OCI-M1 (cell line): ENCODE measurements at regions not wholly inside any gene's neighbourhood (a gene's known extent, or its start where the extent isn't known, plus 50 kb on each side); places are given as distances from the start of the nearest gene placed in this dataset.
"Not testable (repeated sequence)": the region's sequence is repeated elsewhere in the genome, so short reads cannot be mapped to it uniquely, and the experiment has no call there.

Experiments
- DNase-seq: peaks from one replicate; lab custom pipeline; 2025; lab: John Stamatoyannopoulos, UW

DNA sequence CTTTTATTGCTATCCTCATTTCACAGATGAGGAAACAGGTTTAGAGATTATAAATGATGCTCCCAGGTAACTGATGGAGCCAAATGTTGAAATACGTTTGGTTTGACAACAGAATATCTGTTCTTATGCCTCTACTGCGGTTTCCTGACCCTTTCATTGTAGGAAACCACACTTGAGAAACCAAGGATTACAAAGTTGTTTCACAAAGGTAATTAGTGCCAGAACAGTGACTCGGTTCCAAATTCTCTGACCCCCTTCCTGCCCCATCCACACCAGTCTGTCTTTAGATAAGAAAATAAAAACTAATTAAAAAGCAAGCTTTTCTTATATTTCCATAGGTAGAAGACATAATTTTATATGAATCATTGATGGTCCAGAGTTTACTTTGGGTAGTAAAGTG is 393.7 kb upstream of the MBL2 start:
- no peak for DNase-seq

GRCh38 chr10:53162856-53163255 is 390.3 kb upstream of the MBL2 start:
- DNase-seq: no peak

- no peak for DNase-seq
These were observed 388.6 kb upstream of the MBL2 start for GRCh38 chr10:53161231-53161630.

DNA sequence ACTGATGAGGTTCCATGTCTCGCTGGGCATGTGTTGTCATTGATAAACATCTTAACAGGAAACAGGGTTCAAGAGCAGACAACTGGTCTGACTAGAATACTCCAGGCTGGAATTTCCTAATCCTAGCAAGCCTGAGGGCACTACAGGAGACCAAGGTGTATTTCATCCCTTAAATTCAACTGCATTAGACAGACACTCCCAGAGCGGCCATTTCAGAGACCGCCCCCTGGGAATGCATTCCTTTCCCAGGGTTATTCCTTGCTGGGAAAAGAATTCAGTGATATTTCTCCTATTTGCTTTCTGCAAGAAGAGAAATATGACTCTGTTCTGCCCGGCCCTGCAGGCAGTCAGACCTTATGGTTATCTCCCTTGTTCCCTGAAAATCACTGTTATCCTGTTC is 383.1 kb upstream of the MBL2 start:
- not testable (repeated sequence) for DNase-seq

DNA sequence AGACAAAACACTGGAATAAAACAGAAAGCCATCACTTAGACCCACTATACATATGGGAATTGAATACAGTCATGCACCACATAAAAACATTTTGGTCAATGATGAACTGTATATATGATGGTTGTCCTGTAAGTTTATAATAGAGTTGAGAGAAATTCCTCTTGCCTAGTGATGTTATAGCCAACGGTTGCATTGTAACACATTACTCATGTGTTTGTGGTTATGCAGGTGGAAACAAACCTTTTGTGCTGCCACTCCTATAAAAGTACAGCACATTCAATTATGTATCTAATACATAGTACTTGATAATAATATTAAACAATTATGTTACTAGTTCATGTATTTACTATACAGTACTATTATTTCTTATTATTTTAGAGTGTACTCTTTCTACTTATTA is 381.2 kb upstream of the MBL2 start:
- no peak for DNase-seq

- DNase-seq: peak; percentile 14
These were observed 367.9 kb upstream of the MBL2 start for GRCh38 chr10:53140506-53140905.

DNA sequence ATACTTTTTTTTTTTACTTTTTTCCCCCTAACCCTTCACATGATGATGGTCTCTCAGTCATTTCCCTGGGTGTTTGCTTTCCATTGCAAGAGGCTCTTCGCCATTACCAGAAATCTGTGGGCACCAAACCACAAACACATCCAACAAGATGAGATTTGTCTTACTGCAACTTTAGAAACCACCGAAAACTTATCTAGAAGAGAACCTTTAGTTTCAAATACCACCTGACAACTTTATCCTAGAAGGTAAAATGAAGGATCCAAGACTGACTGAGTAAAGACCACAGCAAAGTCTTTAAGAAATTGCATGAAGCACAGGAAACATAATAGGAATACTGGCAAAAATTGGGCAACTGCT is 363.3 kb upstream of the MBL2 start:
- no peak for DNase-seq

DNA sequence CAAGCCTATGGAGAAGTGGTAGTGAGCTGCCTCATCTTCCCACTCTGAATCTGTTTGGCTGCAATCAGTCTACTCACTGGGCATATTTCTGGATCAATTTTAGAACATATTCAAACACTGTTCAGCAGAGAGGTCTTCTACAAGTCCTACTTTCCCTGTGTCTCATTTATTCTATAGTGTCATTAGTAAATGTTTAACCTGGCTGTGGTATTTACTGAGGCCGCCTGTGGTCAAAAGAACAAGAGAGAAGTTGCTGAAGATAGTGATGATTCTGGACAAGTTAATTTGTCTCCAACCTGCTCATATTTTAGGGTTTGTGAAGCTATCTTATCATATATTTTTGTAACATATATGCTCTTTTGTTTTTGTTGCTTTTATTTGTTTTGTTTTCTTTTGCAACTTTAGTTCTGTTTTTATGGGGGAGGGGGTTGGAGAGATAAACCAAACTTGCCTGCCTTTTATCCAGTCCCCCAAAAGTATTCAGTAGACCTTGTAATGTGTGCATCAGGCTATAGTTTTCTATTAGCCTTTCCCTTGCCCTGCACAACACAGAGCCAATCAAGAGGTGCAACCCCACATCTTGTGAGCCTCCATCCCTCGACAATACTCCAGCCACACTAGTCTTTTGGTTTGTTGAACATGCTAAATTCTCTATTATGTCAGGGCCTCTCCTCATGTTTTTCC is 362.8 kb upstream of the MBL2 start:
- no peak for DNase-seq

- no peak for DNase-seq
These were observed 361.5 kb upstream of the MBL2 start for GRCh38 chr10:53134050-53134449.

DNA sequence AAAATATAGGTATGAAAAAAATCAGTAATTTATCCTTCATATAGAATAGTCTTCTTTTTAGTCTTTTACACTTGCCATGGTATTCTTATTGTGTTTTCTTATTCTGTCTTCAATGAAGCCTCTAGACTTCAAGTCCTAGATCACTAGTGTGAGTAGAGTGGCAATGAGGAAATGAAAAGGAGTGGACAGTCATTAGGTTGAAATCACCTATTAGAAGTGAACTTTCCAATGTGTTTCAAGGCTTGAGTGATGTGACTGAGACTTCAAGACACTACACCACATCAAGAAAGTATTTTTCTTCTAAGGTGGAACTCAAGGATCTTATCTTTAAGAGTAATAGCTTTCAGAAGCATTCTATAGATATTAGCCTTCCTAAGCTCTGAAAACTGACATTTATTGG is 357.8 kb upstream of the MBL2 start:
- no peak for DNase-seq

GRCh38 chr10:53127686-53128085 is 355.1 kb upstream of the MBL2 start:
- DNase-seq: peak; percentile 11

DNA sequence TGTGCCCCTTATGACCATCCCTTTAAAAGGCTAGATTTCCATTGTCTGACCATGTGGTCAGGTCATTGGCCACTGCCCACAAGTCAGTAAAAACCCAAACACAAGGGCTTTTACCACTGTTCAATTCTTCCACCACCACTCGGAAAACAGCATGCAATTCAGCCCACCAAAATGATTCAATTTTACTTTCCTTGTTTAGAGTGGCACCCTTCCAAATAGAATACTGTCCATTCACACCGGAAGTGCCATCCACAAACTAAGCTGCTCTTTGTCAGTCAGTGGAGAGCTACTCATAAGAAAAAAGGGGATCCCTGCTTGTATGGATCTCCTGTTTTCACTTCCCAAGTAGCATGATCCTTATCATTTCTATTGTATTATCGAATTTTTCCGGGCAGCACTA is 350.7 kb upstream of the MBL2 start:
- DNase-seq: no peak

- no peak for DNase-seq
These were observed 349.7 kb upstream of the MBL2 start for GRCh38 chr10:53122281-53122680.

- no peak for DNase-seq
These were observed 343.1 kb upstream of the MBL2 start for GRCh38 chr10:53115660-53116059.

- peak; percentile 65 for DNase-seq
These were observed 338.9 kb upstream of the MBL2 start for GRCh38 chr10:53111529-53111928.

DNA sequence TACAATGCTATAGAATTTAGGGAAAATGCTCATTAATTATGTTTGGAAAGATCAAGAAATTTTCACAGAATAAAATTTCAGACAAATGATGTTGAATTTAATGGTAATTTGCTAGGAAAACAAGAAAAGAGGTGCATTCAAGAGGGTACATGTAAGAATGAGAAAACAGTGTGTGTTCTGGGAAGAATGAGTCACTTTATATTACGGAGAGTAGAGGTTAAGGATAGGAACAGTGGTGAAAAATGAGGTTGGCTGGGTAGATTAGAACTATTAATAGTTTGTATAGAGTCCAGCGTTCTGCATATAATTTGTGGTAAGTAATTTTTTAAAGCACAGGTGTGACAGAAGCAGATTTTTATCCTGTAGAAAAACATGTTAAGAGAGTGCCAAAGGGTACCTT is 336.7 kb upstream of the MBL2 start:
- peak; percentile 37 for DNase-seq

DNA sequence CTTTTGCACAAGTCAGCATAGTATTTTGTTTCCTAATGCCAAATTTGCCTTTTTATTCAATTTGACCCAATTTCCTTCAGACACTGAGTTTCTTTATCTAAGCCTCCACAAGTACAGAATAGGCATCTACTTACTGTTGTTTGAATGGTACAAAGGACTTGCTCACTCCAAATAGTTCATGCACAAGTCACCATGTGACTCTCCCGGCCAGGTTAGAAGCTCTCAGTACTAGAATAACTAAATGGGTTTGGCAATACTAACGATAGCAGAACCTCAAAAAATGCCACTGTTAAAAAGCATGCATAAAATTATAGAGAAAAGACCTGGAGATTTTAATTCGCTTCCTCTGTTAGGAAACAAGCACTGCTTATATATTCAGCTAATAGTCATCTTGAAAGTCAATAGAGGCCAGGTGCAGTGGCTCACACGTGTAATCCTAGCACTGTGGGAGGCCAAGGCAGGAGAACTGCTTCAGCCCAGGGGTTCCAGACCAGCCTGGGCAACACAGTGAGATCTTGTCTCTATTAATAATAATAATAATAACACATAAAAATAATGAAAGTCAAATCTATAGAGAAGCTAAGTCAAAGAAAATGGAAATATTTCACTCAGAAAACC is 335.8 kb upstream of the MBL2 start:
- DNase-seq: no peak

DNA sequence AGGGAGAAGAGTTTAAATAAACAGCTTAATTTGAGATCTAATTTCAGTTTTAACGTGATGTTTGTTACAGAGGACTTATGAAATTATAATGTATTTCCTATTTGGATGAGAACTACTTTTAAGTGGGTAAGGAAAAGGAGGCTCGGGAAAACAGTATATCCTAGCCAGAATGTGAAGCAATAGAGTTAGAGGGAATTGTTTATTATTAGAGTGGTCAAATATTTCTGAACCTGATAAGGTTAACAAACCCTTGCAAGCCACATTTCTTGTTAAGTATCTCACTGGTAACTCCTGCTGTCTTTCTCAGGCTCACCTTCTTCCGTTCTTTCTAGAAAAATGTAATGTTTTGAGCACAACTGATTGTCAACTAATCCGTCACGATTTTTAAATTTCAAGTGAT is 335.1 kb upstream of the MBL2 start:
- DNase-seq: no peak

GRCh38 chr10:53102424-53102823 is 329.8 kb upstream of the MBL2 start:
- no peak for DNase-seq

DNA sequence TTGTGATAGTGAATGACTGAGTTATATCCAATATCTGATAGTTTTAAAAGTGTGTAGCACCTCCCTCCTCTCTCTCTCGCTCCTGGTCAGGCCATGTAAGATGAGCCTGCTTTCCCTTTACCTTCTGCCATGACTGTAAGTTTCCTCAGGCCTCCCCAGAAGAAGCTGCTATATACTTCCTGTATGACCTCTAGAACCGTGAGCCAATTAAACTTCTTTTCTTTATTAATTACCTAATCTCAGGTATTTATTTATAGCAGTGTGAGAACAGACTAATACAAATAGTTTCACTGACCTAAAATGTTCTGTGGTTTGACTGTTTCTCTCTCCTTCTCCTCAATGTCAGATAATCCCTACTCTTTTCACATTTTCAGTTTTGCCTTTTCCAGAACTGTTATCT is 321.3 kb upstream of the MBL2 start:
- no peak for DNase-seq

- DNase-seq: no peak
These were observed 319.0 kb upstream of the MBL2 start for GRCh38 chr10:53091574-53091973.

DNA sequence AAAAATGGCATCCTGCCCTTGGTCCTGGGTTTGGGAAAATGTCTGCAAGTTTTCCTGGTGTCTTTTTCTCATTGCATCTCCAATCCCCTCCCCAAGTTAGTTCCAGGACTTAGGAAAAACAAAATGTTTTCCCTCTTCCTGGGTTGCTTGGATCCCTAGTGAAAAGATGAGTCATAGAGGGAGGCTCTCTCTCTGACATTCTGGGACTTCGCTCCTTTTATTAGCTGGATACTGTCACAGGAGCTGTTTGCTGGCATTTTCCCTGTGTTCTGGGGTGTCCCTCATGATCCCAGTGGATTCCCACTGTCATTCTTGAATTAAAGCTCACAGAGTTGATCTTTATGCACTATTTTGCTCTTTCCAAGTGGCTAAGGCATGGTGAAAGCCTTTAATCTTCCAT is 316.4 kb upstream of the MBL2 start:
- DNase-seq: no peak

DNA sequence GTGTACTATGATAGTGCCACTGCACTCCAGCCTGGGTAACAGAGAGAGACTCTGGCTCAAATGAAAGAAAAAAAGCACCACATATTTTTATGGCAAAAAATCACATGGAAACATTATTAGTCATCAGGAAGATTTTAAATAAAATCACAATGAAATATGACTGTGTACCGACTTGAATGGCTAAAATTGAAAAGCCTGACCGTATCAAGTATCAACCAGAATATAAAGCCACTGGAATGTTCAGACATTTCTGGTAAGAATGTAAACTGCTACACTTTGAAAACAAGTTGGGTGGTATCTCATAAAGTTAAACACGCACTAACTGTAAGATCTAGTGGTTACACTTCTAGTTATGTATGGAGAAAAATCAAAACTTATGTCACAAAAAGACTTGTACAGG is 306.7 kb upstream of the MBL2 start:
- no peak for DNase-seq

DNA sequence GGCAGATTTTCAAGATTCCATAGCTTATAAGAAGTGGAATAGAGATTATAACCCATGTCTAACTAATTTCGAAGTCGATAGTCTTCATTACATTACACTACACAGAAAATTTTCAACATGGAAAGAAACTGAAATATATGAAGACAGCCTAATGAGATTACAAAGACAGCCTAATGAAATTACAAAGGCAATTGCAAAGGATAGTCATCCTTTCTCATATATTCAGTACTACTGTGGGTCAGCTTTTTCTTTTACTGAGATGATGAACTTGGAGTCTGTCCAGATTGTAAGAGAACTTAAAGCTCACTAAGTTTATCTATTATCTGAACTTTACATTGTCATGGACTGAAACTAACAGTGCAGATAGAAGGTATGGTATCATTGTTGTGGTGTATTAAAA is 304.4 kb upstream of the MBL2 start:
- DNase-seq: no peak
